Central memory CD4-positive, alpha-beta T cell (primary cell): ENCODE measurements at regions not wholly inside any gene's neighbourhood (a gene's known extent, or its start where the extent isn't known, plus 50 kb on each side); places are given as distances from the start of the nearest gene placed in this dataset.

Source experiments
- DNase-seq: peaks from one replicate; pipeline ENCODE4 v3.0.0; 2022

- DNase-seq, result peak; percentile 27
Measured at GRCh38 chr14:97703006-97703760, 906.0 kb downstream of the VRK1 start.

GRCh38 chr14:97704316-97704885 is 907.2 kb downstream of the VRK1 start:
- DNase-seq, result peak; percentile 12

DNA sequence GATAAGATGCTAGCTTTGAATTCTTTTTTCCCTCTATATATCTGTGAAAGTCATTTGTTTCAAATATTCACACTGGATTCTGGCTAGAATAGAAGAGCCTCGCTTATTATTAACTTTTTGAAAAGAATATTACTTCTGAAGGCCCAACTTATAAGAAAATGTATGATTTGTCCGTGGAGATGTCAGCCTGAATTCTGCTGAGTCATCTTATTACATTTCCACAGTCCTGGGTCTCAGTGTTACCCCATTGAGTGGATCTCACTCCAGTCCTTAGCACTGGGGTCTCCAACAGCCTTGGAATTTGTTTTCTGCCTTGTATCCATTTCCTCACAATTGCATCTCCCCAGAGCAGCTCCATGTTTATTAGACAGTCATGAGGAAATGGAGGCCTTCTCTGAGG is 907.9 kb downstream of the VRK1 start:
- no peak for DNase-seq

DNA sequence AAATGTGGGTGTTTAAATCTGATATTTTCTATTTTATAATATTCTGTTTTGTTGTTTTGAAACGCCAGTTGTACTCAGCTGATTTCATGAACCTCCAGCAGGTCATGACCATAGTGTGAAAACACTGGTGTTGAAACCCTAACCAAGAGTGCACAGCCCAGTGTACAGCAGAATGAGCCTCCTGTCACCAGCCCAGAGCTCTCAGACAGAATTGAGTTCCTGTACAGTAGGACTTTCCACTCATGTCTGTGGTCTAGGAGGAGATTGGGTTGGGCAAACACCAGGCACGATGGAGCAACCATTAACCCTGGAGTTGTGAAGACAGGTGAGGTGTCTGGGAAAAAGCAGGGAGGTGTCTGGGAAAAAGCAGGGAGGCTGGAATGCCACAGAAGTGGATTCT is 908.8 kb downstream of the VRK1 start:
- DNase-seq, result no peak

GRCh38 chr14:97706819-97707218 is 909.6 kb downstream of the VRK1 start:
- no peak for DNase-seq

GRCh38 chr14:97707603-97708002 is 910.4 kb downstream of the VRK1 start:
- DNase-seq, result peak; percentile 7

DNA sequence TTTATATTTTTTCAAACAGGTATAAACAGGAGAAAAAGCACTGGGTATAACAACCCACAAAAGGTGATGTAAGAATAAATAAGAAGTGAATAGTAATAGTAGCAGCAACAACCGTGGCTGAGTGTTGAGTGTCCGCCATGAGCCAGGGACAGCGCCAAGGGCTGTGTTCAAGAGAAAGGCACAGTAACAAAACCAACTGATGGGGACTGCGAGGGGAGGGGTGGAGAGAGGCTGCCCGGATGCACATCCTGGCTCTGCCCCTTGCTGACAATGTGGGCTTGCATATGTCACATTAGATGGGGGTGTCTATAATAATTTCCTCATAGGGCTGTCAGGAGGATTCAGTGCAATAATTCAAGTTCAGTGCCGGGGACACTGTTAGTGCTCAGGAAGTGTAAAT is 912.4 kb downstream of the VRK1 start:
- DNase-seq, result peak; percentile 40

DNA sequence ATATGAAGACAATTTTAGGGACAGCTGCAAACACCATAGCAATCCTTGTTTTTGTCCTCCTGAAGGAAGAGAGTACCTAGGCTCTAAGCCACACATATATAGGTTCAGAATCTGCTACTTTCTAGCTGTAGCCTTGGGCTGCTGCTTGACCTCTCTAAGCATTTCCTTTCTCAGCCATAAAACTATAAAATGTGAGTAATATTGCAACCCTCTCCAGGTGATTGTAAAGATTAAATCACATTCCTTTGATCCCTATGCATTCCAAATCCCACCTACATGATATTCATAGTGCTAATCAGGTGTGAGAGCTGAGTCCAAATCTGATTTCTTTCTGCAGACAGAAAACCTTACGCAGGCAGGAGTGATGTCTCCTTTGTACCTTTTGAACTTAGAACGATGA is 913.5 kb downstream of the VRK1 start:
- no peak for DNase-seq

GRCh38 chr14:97712471-97712870 is 915.3 kb downstream of the VRK1 start:
- no peak for DNase-seq

DNA sequence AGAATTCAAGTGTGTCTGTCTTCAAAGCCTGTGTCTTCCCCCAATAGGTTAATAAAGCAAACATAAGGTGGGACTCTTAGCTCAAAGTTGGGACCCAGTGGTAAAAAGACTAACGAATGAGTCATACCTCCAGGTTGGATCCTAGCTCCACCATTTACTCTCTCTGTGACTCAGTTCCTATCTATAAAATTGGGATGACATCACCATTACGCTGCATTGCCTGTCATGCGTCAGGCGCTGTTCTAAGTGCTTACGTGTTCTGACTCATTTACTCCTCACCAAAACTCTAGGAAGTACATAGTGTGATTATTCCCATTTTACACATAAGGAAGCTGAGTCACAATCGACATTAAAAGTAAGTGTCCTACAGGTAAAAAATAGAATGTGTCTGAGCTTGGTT is 915.8 kb downstream of the VRK1 start:
- no peak for DNase-seq

- no peak for DNase-seq
Measured at GRCh38 chr14:97718886-97719442, 921.8 kb downstream of the VRK1 start.

DNA sequence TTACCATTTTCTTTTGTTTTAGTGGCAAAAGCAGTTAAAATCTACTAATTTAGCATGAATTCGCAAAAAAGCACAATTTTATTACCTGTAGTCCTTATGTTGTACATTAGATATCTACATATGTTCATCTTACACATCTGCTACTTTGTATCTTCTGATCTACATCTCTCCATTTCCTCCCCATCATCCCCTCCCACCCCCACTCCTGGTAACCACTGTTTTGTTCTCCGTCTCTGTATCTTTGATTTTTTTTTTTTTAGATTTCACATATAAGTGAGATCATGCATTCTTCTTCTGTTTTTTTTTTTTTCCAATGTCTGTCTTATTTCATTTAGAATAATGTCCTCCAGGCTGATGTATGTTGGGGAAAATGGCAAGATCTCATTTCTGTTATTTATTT is 922.7 kb downstream of the VRK1 start:
- peak; percentile 66 for DNase-seq

DNA sequence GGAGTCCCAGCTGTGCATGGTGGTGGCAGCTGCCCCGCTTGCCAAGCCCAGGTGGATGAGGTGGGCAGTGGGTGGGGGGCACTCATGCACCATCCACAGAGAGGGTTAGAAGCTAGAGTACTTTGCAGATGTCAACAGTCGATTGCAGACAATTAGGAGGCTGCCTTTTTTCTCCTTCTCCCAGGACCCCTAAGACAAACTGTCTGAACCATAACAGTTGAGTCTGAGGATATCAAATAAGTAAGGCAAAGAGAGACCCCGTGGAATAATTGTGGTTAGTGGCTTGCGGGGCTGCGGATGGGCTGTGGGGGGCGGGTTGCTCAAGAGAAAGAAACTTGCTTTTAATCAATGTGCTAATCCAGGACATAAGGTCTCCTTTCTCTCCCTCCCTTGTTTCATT is 926.2 kb downstream of the VRK1 start:
- DNase-seq, result no peak

DNA sequence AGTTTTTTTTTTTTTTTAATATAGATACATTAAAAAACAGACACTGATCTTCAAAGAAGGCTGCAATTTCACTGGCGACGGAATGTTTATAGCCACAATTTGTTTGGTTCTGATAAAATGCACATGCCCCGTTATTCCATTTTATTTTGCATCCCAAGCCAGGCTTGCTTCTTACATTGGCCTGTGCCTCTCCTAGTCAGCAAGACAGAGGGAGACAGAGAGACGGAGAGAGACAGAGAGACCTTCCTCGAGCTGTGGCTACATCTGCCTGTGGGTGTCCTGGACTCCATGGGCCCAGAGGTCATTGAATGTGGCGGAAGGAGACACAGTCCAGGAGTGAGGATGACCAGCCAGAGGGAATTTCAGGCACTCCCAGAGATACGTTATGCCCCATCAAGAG is 926.6 kb downstream of the VRK1 start:
- no peak for DNase-seq

- DNase-seq, result peak; percentile 40
Measured at GRCh38 chr14:97724265-97724731, 927.1 kb downstream of the VRK1 start.

DNA sequence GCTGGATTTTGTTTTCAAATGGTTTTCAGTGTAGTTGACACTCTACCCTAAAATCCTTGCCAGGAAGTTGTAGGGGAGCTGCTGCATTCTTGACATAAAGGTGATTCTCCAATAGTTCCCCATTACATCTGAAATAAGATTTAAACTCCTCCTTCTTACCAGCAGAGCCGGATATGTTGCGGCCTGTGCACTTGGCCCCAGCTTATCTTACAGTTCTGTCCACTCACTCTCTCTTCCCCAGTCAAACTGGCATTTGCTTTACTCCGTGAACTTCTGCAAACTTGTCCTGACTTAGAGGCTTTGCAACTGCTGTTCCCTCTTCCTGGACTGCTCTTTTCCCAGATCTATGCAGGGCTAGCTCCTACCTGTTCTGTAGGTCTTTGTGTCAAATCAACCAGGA is 929.5 kb downstream of the VRK1 start:
- no peak for DNase-seq

- no peak for DNase-seq
Measured at GRCh38 chr14:97730706-97731105, 933.5 kb downstream of the VRK1 start.

GRCh38 chr14:97731800-97732199 is 934.6 kb downstream of the VRK1 start:
- DNase-seq, result no peak

- no peak for DNase-seq
Measured at GRCh38 chr14:97747316-97747715, 950.1 kb downstream of the VRK1 start.

- no peak for DNase-seq
Measured at GRCh38 chr14:97748616-97749015, 951.4 kb downstream of the VRK1 start.

- no peak for DNase-seq
Measured at GRCh38 chr14:97757491-97757890, 960.3 kb downstream of the VRK1 start.

GRCh38 chr14:97760050-97760449 is 962.9 kb downstream of the VRK1 start:
- no peak for DNase-seq

GRCh38 chr14:97762386-97762785 is 965.2 kb downstream of the VRK1 start:
- DNase-seq, result no peak

DNA sequence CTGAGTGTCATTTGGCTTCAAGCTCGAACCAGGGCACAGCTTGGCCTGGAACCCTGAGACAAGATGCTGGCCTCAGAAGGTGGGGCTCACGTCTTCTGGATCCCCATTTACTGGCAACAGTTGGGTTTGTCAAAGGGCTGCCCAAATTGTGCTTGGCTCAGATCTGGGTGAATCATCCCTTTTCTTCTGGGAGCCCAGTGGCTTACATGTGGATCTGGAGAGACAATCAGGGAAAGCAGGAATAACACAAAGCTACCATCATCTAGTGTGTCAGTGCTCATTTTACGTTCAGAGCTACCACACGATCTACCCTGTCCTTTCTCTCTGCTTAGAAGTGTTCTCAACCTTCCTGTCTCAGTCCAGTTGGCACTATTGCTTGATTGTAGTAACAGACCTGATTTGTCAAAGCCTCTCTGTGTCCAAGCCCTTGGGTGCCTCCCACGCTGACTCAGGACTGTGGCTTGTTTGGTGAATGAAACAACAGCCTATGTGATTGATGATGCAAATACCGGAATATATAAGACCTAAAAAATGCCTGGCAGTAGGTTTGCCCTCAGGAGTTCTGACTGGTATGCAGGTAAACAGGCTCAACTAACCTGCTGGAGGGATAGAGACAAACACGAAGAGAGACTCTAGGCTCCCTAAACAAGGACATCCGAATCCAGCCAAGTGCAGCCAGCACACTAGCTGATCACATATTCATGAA is 974.3 kb downstream of the VRK1 start:
- no peak for DNase-seq
